ENCODE measurements at regions not wholly inside any gene's neighbourhood (a gene's known extent, or its start where the extent isn't known, plus 50 kb on each side); places are given as distances from the start of the nearest gene placed in this dataset.

DNA sequence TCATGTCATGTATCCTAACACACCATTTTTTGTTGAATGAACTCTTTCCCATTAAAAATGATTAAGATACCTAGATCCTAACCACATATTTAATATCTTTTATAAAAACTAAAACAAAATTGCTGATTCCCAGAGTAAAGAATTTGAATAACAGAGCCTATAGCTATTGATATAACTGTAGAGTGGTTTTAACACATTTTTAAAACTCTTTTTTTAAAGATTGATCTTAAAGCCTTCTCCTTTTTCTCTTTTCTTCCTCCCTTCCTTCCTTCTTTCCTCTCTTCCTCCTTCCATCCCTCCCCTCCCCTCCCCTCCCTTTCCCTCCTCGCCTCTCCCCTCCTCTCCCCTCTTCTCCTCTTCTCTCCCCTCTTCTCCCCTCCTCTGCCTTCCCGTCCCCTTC, 605.4 kb upstream of the FZD8 start:
- TF ChIP-seq, protein P1, sequence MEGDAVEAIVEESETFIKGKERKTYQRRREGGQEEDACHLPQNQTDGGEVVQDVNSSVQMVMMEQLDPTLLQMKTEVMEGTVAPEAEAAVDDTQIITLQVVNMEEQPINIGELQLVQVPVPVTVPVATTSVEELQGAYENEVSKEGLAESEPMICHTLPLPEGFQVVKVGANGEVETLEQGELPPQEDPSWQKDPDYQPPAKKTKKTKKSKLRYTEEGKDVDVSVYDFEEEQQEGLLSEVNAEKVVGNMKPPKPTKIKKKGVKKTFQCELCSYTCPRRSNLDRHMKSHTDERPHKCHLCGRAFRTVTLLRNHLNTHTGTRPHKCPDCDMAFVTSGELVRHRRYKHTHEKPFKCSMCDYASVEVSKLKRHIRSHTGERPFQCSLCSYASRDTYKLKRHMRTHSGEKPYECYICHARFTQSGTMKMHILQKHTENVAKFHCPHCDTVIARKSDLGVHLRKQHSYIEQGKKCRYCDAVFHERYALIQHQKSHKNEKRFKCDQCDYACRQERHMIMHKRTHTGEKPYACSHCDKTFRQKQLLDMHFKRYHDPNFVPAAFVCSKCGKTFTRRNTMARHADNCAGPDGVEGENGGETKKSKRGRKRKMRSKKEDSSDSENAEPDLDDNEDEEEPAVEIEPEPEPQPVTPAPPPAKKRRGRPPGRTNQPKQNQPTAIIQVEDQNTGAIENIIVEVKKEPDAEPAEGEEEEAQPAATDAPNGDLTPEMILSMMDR (conservative IDR thresholded peaks at IDR 0.05 in 1 of 2, IDR thresholded peaks at IDR 0.05 in 1 of 2; ENCODE audit: low read depth in 1 of 2, low read length in 2 of 2), result no peak
- no peak for TF ChIP-seq EZH2 (IDR thresholded peaks at IDR 0.05; ENCODE audit: low read length, missing control alignments)
- Histone ChIP-seq H3K27ac (ENCODE audit: insufficient read depth, low read length) (no peak overlapping the region), H2AFZ (ENCODE audit: low read length) (no peak overlapping the region), H3K9ac (ENCODE audit: insufficient read depth, low read length) (no peak overlapping the region), H4K20me1 (ENCODE audit: control insufficient read depth, extremely low read depth, insufficient read depth, low read length) (no peaks in the 10 kb centered on the region), H3K36me3 (ENCODE audit: control insufficient read depth, insufficient read depth, low read length) (no peaks in the 10 kb centered on the region), H3K4me2 (ENCODE audit: extremely low read depth, insufficient read depth, low read length) (no peak overlapping the region), H3K4me1 (ENCODE audit: control insufficient read depth, extremely low read depth, insufficient read depth, low read length) (no peaks in the 10 kb centered on the region), H3K27me3 (ENCODE audit: control insufficient read depth, insufficient read depth, low read length) (no peaks in the 10 kb centered on the region), H3K9me3 (ENCODE audit: control insufficient read depth, insufficient read depth, low read depth, low read length) (no peaks in the 10 kb centered on the region), H3K4me3 (replicated peaks in 1 of 4; ENCODE audit: control extremely low read depth in 1 of 4, insufficient read depth in 1 of 4, low read depth in 3 of 4, low read length in 4 of 4) (no peak overlapping the region), H3K79me2 (ENCODE audit: control insufficient read depth, insufficient read depth, low read length) (no peaks in the 10 kb centered on the region)
- no peak for DNase-seq (ENCODE audit: low read depth in 2 of 2)

DNA sequence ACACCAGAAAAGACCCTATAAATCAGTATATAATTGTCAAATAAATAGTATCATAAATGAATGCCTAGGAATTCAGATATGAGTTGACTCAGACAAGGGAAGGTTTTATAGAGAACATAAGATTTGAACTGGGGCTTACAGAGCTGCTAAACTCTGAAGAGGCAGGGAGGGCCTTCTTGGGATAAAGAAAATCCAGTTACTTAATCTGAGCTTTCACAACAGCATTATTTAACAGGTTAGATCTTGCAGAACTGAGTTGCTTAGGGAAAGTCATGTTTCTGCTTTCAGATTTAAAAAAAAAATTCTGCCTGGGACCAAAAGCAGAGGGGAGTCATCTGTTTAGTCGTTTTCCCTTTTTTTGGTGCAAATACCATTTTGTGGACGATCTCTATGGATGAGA, 594.8 kb upstream of the FZD8 start:
- no peak for DNase-seq (ENCODE audit: low read depth in 2 of 2)
- H3K9ac ChIP-seq (ENCODE audit: insufficient read depth, low read length), result no peak overlapping the region
- TF ChIP-seq, protein P1 (conservative IDR thresholded peaks at IDR 0.05 in 1 of 2, IDR thresholded peaks at IDR 0.05 in 1 of 2; ENCODE audit: low read depth in 1 of 2, low read length in 2 of 2), result no peak
- TF ChIP-seq EZH2 (IDR thresholded peaks at IDR 0.05; ENCODE audit: low read length, missing control alignments), result no peak
- no peaks in the 10 kb centered on the region for H3K9me3 ChIP-seq (ENCODE audit: control insufficient read depth, insufficient read depth, low read depth, low read length)
- H3K4me1 ChIP-seq (ENCODE audit: control insufficient read depth, extremely low read depth, insufficient read depth, low read length), result no peaks in the 10 kb centered on the region
- no peaks in the 10 kb centered on the region for H4K20me1 ChIP-seq (ENCODE audit: control insufficient read depth, extremely low read depth, insufficient read depth, low read length)
- H3K4me2 ChIP-seq (ENCODE audit: extremely low read depth, insufficient read depth, low read length), result no peak overlapping the region
- no peaks in the 10 kb centered on the region for H3K36me3 ChIP-seq (ENCODE audit: control insufficient read depth, insufficient read depth, low read length)
- H3K27me3 ChIP-seq (ENCODE audit: control insufficient read depth, insufficient read depth, low read length), result no peaks in the 10 kb centered on the region
- H3K4me3 ChIP-seq (replicated peaks in 1 of 4; ENCODE audit: control extremely low read depth in 1 of 4, insufficient read depth in 1 of 4, low read depth in 3 of 4, low read length in 4 of 4), result no peak overlapping the region
- no peaks in the 10 kb centered on the region for H3K79me2 ChIP-seq (ENCODE audit: control insufficient read depth, insufficient read depth, low read length)
- no peak overlapping the region for H3K27ac ChIP-seq (ENCODE audit: insufficient read depth, low read length)
- H2AFZ ChIP-seq (ENCODE audit: low read length), result no peak overlapping the region

GRCh38 chr10:36236341-36236740, 594.2 kb upstream of the FZD8 start:
- no peak overlapping the region for H3K4me3 ChIP-seq (replicated peaks in 1 of 4; ENCODE audit: control extremely low read depth in 1 of 4, insufficient read depth in 1 of 4, low read depth in 3 of 4, low read length in 4 of 4)
- no peak overlapping the region for H2AFZ ChIP-seq (ENCODE audit: low read length)
- no peaks in the 10 kb centered on the region for H3K79me2 ChIP-seq (ENCODE audit: control insufficient read depth, insufficient read depth, low read length)
- H4K20me1 ChIP-seq (ENCODE audit: control insufficient read depth, extremely low read depth, insufficient read depth, low read length), result no peaks in the 10 kb centered on the region
- no peaks in the 10 kb centered on the region for H3K36me3 ChIP-seq (ENCODE audit: control insufficient read depth, insufficient read depth, low read length)
- no peaks in the 10 kb centered on the region for H3K9me3 ChIP-seq (ENCODE audit: control insufficient read depth, insufficient read depth, low read depth, low read length)
- TF ChIP-seq, protein P1 (conservative IDR thresholded peaks at IDR 0.05 in 1 of 2, IDR thresholded peaks at IDR 0.05 in 1 of 2; ENCODE audit: low read depth in 1 of 2, low read length in 2 of 2), result no peak
- no peak for TF ChIP-seq EZH2 (IDR thresholded peaks at IDR 0.05; ENCODE audit: low read length, missing control alignments)
- H3K4me1 ChIP-seq (ENCODE audit: control insufficient read depth, extremely low read depth, insufficient read depth, low read length), result no peaks in the 10 kb centered on the region
- no peaks in the 10 kb centered on the region for H3K27me3 ChIP-seq (ENCODE audit: control insufficient read depth, insufficient read depth, low read length)
- no peak overlapping the region for H3K4me2 ChIP-seq (ENCODE audit: extremely low read depth, insufficient read depth, low read length)
- no peak overlapping the region for H3K9ac ChIP-seq (ENCODE audit: insufficient read depth, low read length)
- H3K27ac ChIP-seq (ENCODE audit: insufficient read depth, low read length), result no peak overlapping the region
- no peak for DNase-seq (ENCODE audit: low read depth in 2 of 2)

Data from fibroblast of lung (primary cell).